ENCODE measurements at regions not wholly inside any gene's neighbourhood (a gene's known extent, or its start where the extent isn't known, plus 50 kb on each side); places are given as distances from the start of the nearest gene placed in this dataset.
"Not testable (repeated sequence)": the region's sequence is repeated elsewhere in the genome, so short reads cannot be mapped to it uniquely, and the experiment has no call there.

DNA sequence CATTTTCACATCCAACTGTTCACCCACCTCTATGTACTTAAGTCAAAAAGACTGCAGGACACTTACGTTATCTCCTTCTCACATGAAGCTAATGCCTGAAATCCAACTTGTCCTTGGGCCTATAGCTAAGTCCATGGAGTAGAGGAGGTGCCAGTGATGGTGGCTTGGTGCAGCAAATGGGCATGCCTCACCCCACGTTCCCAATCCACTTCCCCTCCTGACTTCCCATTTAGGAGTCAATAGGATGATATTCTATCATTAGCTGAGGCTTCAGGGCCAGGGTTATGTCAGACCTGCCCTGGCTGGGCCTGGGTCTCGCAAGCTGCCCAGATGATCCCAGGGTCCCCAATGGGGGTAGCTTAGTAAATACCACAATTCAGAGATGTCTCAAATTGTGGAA, 410.4 kb downstream of the MAFB start:
- no peak for DNase-seq (ENCODE audit: low read depth in 3 of 3)

DNA sequence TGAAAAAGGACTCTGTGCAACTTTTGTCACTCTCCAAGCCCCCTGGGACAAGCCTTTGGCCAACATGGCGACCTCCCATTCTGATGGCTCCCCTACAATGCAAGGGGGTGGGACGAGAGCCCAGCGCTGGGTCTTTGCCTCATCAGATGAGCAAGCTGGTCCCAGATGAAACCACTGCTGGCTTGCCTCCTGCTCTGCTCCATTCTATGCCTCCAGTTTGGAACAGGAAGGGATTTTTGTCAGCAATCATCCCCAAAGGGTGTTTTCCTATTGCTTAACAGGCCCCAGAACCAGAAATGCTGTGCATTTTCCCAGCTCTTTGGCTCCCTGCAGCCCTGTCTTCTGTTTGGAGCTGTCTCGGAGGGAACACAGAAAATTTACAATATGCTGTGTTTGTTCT, 412.7 kb downstream of the MAFB start:
- DNase-seq (ENCODE audit: low read depth in 3 of 3) = no peak

DNA sequence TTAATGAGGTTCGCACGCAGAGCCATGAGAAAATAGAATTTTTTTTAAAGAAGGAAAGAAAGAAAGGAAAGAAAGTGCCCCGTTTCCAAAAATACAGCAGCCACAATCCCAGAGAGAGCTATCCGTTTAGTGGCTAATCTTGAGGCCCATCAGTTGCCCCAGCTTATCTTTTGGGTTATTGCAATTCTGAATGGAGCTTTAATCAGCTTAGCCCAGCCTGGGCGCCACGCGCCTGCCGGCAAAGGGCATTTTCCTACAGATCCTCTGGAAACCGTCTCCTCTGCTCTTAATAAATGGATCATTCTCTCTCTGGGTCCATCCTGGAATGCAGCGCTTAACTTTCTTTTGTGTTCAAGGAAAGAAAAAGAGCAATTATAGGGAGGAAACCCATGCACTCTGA, 413.3 kb downstream of the MAFB start:
- no peak for DNase-seq (ENCODE audit: low read depth in 3 of 3)

DNA sequence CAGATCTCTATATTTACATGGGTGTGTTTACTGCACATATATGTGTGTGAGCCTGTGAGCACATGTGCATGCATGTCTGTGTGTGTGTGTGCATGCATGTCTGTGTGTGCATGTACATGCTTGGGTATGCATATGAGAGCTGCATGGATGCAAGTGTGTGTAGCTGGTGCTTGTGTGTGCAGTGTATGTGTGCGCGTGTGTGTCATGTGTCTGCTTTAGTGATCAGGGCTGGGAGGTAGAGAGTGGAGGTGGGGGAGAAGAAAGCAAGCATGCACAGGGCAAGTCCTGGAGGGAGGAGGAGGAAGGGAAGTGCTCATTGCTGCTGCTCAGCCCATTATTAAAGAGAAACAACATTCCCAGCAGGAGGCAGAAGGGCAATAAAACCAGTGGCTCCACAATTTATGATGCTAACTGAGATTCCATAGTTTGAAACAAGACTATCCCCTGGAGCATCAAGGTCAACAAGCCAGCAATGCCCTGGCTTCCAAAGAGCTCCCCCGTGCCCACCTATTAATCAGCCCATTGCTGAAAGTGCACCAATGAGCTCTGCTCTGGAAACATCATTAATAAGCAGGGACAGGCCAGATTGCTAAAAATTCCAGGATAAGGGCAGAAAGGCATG, 414.0 kb downstream of the MAFB start:
- DNase-seq (ENCODE audit: low read depth in 3 of 3) = no peak

DNA sequence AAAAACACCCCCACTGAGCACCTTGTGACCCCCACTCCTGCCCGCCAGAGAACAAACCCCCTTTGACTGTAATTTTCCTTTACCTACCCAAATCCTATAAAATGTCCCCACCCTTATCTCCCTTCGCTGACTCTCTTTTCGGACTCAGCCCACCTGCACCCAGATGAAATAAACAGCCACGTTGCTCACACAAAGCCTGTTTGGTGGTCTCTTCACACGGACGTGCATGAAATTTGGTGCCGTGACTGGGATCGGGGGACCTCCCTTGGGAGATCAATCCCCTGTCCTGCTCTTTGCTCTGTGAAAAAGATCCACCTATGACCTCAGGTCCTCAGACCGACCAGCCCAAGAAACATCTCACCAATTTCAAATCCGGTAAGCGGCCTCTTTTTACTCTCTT, 419.8 kb downstream of the MAFB start:
- not testable (repeated sequence) for DNase-seq (ENCODE audit: low read depth in 3 of 3)

DNA sequence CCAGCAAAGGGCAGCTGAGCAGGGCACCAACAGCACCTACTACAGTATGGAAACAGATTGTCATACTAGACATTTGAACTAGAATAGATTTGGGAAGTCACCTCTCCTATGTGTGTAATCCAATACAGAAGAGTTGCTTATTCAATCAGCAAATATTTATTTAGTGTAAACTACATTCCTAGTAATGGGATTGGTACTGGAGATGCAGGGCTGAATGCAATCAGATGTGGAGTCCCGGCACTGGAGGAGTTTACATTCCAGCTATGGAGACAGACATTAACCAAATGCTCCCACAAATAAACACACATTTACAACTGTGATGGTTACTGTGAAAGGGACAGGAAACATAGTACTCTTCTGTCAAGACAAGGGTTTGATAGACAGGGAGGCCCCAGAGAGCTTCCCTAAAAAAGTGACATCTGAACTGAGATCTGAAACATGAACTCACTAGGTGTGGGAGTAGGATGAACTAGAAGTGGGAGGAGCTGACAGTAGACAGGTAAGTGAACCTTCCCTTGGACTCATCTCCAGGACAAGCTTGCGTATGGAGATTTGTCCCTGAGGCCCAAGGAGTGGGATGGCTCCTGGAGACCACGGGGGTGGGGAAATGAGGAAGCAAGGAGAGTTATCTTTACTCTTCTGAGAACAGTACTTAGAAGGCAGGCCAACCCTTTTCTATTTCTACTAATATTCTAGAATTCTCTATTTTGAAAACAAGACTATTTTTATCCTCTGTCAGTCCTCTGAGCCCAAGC, 420.5 kb downstream of the MAFB start:
- DNase-seq (ENCODE audit: low read depth in 3 of 3) = no peak

DNA sequence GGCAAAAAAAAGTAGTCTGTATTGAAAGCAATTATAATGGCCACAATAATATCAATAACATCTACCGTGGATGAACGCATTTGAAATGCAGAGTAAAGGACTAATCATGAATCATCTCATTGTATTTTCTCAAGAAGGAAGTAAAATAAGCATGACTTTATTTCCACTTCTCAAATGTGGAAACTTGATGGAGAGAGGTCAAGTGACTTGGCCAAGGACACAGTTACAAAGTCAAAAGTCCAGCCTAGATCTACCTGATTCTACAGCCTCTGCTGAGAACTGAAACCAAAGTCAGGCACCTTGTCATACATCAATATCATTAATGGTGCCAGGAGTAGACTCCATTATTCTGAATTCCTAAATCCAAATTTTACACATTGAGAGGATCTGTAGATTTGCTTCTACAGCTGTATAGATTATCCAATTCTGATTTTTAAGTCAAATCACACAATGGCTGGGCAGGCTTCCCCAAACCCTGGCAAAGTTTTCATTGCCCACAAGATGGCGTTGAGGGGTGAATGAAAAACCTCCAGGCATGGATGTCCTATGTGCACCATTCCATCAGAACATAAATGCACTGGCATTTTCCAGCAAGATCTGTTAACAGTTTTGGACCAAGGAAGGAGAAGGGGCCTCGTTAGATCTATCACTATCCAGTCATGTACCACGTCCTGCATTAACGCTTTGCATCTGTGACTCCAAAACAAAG, 423.1 kb downstream of the MAFB start:
- no peak for DNase-seq (ENCODE audit: low read depth in 3 of 3)

DNA sequence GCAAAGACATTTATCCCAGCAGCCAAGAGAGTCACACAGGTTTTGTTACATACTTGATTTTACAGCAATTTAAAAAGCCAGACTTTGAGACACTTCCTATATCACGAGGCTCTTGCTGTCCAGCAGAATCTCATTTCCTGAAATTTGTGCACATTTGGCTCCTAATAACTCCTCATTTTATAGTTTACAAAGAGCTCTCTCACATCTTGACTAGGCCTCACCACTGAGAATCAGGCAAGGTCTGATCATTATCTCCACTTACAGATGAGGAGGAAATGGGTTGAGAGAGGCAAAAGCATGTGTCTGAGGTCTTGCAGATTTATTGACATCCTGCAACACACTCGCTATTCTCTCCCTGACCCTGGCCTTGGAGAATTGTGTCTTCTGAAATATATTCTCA, 426.8 kb downstream of the MAFB start:
- DNase-seq (ENCODE audit: low read depth in 3 of 3) = no peak

DNA sequence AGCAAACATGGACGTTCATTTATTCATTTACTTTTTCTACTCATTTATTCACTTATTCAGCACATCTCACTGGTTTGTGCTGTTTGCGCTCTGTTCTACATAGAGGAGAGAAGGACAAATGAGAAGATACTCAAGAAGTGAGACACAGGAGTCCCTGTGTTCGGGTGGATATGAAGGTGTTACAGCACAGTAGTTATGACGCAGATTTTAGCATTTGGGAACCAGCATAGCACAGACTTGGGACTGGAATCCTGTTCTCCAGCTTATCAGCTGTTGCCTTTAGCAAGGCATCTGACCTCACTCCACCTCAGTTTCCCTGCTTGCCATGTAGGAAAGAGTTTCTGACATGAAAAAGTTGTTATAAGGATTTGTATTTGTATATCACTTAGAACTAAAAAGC, 430.1 kb downstream of the MAFB start:
- no peak for DNase-seq (ENCODE audit: low read depth in 3 of 3)

DNA sequence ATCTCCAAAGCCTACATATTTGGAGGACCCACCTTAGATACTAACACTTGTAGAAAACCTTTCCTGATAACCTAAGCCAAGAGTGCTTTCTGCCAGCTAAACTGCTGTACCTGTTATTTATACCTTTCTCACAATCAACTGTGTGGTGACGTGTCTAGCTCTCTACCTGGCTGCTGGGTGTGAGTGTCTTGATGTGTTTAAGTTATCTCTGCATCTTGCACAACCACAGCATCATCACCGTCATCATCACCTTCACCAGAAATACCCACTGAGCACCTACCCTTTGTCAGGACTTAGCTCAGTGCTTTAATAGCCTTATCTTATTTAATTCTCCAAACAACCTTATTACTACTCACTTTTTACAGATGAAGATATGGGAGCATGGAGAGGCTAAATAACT, 431.3 kb downstream of the MAFB start:
- no peak for DNase-seq (ENCODE audit: low read depth in 3 of 3)

DNA sequence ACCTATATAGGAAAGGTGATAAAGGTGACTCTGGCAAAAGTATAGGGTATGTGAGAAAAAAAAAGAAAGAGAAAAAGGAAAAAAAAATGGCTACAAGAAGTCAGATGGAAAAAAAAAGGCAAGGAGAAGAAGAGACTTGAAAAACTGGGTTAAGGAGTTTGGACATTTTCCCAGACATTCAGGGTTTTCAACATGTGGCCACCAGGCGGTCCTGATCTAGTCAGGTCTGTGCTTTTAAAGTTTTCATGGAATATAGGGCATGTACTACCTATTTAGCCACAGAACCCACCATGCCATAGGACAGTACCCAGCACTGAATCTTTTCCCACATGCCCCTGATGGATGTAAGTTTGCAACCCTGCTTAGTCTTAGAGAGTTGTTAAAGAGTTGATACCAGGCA, 433.7 kb downstream of the MAFB start:
- no peak for DNase-seq (ENCODE audit: low read depth in 3 of 3)

DNA sequence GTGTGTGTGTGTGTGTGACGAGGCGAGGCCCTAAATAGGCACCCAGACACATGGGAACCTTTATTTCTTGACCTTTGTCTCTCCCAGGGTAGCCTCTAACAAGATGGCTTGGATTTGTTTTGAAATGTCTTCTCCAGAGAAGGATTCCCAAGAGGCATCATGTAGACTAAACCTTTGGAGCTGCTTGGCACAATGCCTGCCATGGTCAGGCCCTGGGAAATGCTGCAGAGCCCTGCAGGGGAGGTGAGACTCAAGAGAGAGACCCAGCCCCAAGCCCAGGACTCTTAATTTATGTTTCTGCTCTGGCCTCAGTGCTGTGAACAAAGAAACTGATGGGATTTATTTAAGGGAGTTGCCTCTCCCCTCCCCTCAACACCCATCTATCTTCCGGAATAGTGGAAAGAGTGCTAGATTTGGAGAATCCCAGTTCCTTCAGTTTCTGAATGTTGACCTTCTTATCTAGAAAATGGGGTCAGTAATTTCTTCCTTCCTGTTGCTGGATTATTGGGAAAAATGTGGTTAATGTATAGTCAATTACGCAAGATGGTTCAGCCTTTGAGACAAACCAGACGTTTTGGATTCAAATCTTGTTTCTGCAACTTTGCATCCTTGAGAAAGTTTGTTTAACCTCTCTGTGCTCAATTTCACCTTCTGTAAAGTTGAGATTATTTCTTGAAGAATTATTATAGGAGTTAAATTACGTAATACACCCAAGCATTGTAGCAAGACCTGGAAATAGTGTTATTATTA, 434.8 kb downstream of the MAFB start:
- DNase-seq (ENCODE audit: low read depth in 3 of 3) = no peak

DNA sequence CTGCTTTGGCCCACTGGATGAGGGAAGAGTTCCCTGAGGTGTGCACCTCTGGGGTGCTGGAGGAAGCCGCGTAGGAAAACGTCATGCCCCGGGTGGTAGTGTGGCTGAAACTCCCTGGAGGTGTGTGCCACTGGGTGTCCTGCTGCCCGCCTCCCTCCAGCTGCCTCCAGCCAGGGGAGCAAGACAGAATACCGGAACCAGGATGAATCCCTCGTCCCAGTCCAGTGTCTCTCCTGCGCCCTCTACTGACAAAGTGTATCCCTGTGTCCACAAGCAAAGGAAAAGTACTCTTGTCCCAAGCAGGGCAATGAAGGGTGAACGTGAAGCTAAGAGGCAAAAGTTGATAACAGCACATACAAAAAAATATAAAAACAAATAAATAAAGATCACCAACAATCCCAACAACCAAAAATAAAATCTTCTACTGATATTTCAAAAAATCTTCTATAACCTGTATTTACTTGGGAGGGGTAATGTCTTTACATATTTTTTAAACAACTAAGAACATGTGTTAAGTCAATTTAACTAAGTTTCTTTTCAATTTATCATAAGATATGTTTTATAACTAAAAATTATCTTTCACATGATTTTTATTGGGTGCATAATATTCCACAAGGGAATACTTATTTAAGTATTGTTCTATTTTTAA, 437.6 kb downstream of the MAFB start:
- no peak for DNase-seq (ENCODE audit: low read depth in 3 of 3)

DNA sequence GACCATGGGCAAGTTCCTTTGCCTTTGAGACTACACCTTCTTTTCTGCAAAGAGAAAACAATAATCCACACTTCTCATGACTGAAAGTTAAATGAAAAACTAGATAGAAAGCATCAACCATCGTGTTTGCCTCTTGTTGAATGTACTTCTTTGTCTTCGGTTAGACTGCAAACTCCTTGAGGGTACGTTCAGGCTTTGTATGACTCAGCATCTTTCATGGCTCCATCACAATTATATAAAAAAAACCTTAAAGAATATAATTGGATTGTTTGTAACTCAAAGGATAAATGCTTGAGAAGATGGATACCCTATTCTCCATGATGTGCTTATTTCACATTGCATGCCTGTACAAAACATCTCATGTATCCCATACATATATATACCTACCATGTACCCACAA, 439.2 kb downstream of the MAFB start:
- no peak for DNase-seq (ENCODE audit: low read depth in 3 of 3)

DNA sequence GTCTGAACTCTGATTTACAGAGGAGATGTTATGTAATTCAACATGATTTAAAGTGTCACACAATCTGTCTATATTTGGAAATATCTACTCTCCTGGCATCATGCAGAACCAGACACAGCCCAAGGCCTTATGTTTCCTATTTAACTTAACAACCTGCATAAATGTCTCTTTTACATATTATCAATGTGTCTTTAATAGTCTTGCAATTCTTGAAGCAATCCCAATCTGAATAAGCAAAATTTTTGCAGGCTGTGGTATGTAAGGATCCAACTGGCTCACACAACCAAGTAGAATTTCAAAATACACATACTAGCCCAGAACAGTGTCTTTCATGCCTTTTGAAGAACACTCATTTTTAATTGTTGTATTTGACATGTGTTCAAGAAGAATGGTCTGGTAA, 443.2 kb downstream of the MAFB start:
- no peak for DNase-seq (ENCODE audit: low read depth in 3 of 3)

DNA sequence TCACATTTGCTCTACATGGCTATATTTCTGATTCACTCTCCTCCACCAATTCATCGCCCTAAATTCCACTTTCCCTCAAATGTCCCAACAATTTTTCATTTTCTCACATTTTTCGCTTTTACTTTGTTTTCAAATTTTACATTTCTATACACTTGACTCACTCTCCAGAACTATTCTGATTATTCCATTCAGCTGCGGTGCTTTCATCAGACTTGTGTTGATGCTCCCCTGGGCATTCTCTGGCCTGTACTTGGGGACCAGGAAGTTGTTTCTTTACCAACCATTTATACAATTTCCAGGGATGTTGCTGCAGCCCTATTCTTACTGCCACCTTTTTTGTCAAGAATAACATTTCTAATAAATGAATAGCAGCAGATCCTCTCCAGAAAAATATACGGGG, 444.8 kb downstream of the MAFB start:
- no peak for DNase-seq (ENCODE audit: low read depth in 3 of 3)

DNA sequence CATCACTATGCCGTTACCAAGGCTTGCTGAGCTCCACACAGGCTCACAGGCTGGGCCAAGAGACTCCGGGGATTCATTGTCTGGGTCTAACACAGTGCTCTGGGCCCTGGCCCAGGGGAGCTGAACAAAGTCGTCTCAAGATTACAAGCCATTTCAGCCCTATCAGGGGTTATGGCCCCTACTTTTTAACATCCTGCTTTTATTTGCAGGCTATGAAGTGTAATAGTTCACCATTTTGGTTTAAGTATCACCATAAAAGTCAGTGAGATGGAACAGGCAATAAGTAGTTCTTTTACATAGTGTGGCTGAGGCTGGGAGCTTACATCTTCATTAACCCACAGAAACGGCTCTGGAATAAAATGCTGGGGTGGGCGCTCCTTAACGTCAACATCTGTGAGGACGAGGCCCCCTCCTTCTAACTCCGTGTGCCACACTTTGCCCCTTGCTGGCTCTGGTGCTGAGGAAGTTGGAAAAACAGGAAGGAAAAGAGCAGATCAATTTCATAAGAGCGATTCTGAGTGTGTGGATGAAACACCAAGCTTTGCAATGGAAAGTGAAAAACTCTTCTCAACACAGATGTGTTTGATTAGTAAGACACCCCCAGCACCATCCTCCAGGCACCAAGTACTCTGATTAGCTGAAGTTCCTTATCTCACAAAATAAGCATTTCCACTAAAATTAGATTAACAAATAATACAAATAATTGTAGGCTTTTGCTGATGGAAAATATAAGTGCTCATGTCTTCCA, 447.3 kb downstream of the MAFB start:
- DNase-seq (ENCODE audit: low read depth in 3 of 3) = no peak

DNA sequence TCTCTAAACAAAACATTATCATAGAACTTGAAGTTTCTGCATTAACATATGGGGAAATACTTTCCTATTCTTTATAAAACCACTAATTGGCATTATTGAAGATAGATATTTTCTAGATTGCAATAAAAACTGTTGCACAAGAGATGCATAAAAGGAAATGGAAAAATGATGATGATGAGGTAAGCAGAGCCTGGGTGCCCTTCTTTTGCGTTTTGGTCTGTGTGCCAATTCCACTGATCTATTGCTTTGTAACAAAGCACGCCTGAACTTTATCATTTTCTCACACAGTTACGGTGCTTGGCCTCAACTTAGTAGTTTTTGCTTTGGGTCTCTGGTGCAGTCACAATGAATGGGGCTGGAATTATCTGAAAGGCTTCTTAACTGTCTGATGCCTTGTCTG, 450.5 kb downstream of the MAFB start:
- DNase-seq (ENCODE audit: low read depth in 3 of 3) = no peak

DNA sequence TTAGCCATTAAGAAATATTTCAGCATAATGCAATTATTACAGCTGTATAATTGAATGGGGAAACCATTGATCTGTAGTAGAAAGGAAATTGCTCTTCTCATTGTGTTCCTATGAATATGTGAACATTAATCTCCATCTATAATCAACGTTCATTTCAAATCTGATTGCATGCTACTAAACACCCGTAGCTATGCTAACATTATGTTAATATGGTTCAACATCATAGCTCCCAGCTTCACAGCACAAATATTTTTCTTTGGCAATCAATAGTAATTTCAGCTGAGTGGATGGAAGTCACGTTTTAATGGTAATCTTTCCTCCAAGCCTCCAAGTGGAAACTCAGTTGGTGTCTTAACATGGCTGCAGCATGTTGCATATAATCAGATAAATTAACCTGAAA, 454.4 kb downstream of the MAFB start:
- DNase-seq (ENCODE audit: low read depth in 3 of 3) = no peak

DNA sequence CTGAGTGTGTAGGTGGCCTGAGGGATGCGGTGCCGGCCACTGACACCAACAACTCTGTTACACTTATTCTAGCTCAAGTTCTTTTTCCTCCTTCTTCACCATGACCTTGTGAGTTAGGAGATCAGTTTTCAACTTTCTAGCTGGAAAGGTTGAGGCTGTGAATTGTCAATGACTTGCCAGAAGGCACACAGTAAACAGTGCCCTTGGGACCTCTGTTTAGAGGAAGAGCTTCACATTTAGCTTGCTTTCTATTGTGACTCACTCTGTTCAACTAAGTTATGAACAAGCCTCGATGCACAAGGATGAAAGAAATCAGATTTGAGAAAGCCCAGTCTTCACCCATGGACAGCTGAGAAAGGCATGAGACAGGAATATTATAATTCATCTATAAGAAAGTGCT, 455.6 kb downstream of the MAFB start:
- no peak for DNase-seq (ENCODE audit: low read depth in 3 of 3)

DNA sequence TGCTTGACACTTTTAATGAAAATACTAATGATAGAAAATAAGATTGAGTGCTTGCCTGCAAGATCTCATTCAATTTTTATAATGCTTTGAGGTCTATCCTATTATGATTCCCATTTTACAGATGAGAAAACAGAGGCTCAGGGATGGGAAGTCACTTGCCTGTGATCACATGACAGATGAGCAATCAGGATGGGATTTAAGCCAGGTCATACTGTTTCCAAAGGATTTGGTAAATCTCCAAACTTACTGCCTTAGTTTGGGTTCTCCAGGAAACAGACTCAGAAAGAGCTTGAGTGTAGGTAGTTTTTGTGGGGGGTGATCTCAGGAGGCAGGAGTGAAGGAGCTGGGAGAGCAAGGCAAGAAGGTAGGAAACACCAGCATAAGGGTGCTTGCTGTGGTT, 456.3 kb downstream of the MAFB start:
- no peak for DNase-seq (ENCODE audit: low read depth in 3 of 3)

Measured in stimulated activated CD4-positive, alpha-beta T cell treated with anti-CD3 and anti-CD28 coated beads, TNF-alpha, amount 100 ng/mL, for 4 hours (primary cell).